SKM-1 treated with dmso at 0.1 percent for 144 hours (cell line): ENCODE measurements at regions not wholly inside any gene's neighbourhood (a gene's known extent, or its start where the extent isn't known, plus 50 kb on each side); places are given as distances from the start of the nearest gene placed in this dataset.
"Not testable (repeated sequence)": the region's sequence is repeated elsewhere in the genome, so short reads cannot be mapped to it uniquely, and the experiment has no call there.

Experiments used
- DNase-seq: peaks from one replicate; lab custom pipeline; 2025; ENCODE audit not compliant: unreplicated experiment; lab: John Stamatoyannopoulos, UW

DNA sequence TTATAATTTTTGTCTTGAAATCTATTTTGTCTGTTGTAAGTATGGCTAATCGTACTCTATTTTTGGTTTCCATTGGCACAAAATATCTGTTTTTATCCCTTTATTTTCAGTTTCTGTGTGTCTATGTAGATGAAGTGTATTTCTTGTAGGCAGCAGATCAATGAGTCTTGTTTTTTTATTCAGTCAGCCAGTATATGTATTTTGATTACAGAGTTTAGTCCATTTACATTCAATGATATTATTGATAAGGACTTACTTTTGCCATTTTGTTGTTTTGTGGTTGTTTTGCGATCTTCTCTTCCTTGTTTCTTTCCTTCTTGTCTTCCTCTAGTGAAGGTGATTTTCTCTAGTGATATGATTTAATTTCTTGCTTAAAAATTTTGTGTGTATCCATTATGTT lies 336.3 kb upstream of the SPRY2 start:
- DNase-seq: no peak

DNA sequence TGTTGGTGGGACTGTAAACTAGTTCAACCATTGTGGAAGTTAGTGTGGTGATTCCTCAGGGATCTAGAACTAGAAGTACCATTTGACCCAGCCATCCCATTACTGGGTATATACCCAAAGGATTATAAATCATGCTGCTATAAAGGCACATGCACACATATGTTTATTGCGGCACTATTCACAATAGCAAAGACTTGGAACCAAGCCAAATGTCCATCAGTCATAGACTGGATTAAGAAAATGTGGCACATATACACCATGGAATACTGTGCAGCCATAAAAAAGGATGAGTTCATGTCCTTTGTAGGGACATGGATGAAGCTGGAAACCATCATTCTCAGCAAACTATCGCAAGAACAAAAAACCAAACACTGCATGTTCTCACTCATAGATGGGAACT lies 334.5 kb upstream of the SPRY2 start:
- DNase-seq: not testable (repeated sequence)

DNA sequence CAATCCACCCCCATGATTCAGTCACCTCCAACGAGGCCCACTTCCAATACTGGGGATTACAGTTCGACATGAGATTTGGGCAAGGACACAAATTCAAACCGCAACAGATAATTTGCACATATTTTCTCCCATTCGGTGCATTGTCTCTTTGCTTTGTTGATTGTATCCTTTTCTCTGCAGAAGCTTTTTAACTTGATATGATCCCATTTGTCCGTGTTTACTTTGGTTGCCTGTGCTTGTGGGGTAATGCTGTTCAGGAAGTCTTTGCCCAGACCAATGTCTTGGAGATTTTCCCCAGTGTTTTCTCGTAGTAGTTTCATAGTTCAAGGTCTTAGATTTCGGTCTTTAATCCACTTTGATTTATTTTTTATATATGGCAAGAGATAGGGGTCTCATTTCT lies 330.8 kb upstream of the SPRY2 start:
- DNase-seq: no peak

GRCh38 chr13:80669112-80669511 lies 328.2 kb upstream of the SPRY2 start:
- no peak for DNase-seq

GRCh38 chr13:80668452-80668851 lies 327.5 kb upstream of the SPRY2 start:
- no peak for DNase-seq

DNA sequence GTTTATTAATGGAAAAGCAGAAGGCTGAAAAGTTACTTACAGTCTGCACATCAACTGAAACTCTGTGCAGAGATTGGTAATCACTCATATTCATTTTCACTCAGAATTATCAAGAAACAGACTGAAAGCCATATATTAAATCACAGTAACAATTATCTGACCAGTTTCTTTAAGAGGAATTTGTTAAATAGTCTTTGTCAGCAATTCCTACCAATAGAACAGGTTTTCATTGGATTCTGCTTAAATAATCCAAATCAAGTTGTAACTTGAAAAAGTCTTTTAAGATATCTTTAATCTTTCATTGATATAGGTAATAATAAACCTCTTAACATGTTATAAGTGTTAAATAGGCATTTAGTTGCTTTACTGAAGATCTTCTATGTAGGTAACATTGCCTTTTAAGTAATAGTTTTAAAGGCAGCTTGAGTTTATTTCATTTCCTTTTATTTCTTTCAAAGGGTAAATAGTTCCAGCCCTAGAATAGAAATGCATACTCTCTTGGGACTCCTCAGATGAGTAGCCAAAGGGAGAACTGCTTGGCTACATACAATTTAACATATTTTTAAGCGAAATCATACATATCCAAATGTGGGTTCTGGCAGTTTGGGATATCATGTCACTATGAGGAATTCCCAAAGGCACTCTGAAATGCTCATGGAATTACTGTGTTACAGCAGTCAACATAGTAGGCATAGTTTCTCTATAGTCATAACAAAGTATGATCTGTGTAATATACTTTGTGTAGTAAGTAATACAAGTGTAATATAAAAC lies 326.0 kb upstream of the SPRY2 start:
- no peak for DNase-seq

DNA sequence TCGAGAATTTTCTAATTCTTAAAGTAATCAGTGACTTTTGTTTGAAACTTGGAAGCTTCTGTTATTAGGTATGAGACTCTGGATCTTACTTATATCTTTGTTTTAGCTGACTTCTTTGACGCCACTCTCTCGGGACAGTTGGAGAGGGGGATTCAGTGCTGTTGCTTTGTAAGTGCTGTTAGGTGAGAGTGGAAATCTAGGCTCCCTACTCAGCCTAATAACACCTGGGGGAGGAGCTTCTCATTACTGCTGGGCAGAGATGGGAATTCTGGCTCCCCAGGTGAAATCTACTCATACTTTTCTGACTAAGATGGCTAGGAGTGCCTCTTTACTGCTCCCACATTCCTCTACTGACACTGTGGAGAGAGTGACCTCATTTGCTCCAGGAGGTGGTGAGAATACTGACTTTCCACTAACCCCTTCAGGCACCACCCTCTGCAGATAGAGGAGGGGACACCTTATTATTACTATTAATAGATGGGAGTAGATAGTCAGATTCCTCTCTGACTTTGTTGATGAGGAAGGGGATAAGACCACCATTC lies 324.9 kb upstream of the SPRY2 start:
- no peak for DNase-seq

DNA sequence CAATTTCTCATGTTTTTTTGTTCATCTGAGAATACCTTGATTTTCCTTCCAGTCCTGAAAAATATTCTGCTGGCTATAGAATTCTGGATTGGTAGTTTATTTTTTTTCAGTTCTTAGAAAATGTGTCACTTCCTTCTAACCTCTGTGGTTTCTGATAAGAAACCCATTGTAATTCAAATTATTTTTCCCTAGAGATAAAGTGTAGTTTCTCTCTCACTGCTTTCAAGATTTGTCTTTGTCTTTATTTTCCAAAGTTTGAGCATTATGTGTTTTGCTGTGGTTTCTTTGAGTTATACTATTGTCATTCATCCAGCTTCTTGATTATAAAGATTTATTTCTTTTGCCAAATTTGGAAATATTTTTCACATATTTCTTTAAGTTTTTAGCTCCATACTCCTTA lies 324.0 kb upstream of the SPRY2 start:
- no peak for DNase-seq

GRCh38 chr13:80663788-80664187 lies 322.9 kb upstream of the SPRY2 start:
- DNase-seq: no peak

- DNase-seq: no peak
Observed at GRCh38 chr13:80658705-80659104, 317.8 kb upstream of the SPRY2 start.

DNA sequence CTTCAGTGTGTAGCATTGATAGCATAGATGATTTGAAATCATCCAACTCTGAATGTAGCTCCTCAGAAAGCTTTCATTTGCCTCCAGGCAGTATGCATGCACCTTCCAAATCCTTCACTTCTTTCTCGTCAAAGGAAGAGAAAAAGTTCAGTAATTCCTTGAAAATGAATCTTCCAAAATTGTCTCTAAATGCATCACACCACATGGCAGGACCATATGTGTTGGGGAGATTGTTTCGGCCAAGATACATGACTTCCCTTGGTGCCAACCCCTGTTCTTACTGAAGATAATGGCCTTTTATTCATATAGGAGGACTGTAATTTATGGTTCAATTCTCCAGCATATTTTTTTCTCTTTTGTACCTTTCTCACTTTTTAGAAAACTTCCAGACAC lies 315.6 kb upstream of the SPRY2 start:
- DNase-seq: no peak

DNA sequence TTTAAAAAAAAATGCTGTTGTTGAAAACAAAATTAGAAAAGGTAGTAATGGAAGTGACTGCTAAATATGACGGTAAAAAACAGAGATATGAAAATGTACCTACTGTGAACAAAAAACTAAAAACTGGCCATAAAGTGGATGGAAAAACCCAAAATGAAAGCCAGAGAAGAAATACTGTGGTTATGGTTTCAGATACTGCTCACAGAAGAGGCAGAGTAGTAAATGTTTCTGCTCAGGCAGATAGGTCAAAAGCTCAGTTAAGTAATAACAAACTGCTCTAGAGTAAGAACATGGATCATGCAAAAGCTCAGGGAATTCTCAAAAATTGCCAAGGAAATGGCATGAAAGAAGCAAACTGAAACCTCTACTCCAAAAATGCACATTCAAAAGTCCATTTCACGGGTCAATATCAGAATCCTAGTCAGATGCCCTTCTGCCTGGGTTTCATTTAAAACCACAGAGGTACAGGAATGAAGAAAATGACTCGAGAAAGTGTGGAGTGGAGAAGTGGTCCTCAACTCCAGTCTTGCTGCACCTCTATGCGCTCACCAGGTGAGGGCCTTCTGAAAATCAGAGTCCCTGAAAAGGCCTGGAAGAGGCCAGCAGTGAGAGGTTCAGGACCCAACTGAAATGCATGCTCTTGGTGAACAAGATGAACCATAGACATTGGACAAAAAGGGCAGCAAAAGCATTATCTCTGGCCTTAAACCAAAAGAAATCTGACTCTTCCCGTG lies 315.0 kb upstream of the SPRY2 start:
- DNase-seq: no peak

DNA sequence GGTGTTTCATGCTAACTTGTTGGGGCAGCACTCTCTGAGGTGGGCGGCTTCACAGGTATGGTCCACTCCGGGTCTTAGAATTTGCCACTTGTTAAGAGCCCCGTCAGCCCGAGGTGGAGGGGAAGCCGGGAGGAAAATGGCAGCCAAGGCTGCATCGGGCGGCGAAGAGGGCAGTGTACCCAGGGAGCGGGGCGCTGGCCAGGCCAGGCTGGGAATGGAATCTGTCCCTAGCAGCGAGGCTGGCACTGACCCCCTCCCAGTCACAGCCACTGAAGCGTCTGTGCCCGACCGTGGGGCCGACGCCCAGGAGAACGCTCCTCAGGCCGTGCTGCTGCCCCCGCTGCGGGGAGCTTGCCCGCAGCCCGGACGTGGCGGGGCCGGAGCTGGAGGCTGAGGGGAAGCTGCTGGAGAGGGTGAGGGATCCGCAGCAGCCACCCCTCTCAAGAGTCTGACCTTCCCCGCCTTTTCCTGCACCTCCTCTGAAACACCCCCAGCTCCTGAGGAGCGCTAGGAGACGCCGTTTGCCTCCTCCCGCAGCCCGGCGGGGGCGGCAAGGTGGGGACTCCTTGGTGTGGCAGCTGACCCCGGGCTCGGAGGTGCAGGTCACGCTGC lies 313.8 kb upstream of the SPRY2 start:
- DNase-seq: no peak

GRCh38 chr13:80649274-80649673 lies 308.3 kb upstream of the SPRY2 start:
- DNase-seq: no peak

GRCh38 chr13:80642641-80643040 lies 301.7 kb upstream of the SPRY2 start:
- no peak for DNase-seq

DNA sequence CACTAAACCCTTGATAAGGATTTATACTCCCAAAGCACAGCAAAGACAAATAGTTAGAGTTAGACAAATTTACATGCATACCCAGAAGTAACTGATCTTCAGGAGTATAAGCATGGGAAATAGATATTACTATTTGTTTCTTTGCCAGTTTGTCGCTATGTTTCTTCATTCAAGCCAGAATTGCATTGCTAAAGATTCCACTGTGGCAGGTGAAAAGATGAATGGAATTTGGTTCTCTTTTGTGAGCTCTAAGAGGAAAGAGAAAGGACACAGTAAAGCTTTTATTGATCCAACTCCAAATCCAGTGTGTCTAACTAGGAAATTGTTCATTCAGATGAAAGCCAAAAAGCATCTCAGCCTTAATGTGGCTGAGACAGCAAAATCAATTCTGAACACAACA lies 292.3 kb upstream of the SPRY2 start:
- DNase-seq: no peak

DNA sequence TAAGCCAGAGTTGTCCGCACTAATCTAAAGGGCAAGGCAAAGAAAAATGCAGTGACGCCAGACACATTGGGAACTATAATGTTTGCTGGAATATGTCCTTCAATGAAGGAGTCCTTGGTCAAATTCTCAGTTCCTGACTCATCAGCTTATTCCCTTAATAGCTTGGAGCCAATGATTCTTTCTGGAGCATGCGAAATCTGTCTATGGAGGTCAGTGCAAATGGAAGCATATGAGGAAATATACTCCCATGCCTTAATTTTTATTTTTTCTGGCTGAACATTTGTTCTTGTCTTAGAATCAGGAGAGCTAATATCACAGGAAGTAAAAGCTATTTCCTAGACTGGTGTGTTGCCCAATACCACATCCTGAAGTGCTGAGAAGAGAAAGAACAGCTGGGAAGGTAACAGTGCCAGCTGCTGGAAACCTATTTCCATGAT lies 289.8 kb upstream of the SPRY2 start:
- DNase-seq: no peak

DNA sequence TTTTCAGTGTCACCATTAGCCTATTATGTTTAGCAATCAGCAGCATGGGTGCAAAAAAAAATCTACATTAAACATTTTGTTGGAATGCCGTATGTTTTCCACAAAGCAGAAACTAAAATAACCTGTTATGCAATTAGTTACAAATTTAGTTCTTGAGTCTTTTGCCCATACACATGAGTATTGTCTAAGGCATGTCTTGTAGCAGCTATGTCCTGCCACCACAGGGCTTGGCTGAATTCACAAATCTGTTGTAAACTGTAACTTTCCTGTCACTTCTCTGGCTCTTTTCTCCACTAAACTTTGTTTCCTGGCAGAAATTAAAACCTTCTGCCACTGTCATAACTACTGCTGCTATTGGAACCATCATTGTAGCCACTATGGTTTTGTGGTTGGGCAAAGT lies 277.9 kb upstream of the SPRY2 start:
- no peak for DNase-seq

GRCh38 chr13:80612804-80613203 lies 271.9 kb upstream of the SPRY2 start:
- no peak for DNase-seq

DNA sequence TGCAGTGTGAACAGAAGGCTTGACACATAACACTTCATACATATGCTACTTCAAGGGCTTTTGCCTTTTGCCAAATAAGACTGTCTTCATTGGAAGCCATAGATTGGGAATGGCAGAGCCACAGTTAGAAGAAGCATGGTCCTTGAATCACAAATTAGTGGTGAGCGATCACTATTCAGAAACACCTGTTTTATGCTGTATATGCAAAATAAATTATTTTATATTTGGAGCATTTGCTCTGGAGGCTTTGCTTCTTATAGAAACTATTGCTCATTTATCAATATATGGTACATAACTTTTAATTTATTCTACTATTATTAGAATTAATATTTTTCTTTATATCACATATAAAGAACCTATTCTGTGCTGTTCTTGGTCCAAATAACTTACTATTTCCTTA lies 270.4 kb upstream of the SPRY2 start:
- DNase-seq: no peak

GRCh38 chr13:80605716-80606115 lies 264.8 kb upstream of the SPRY2 start:
- no peak for DNase-seq

- DNase-seq: no peak
Observed at GRCh38 chr13:80605011-80605410, 264.1 kb upstream of the SPRY2 start.
